ENCODE measurements at regions not wholly inside any gene's neighbourhood (a gene's known extent, or its start where the extent isn't known, plus 50 kb on each side); places are given as distances from the start of the nearest gene placed in this dataset.

GRCh38 chr18:2423761-2424160, 147.5 kb downstream of the METTL4 start:
- H3K27ac ChIP-seq (replicated peaks) = no peak overlapping the region
- TF ChIP-seq REST (IDR thresholded peaks at IDR 0.05; ENCODE audit: insufficient replicate concordance, low read depth) = no peak
- TF ChIP-seq SPI1 (IDR thresholded peaks at IDR 0.05; ENCODE audit: borderline replicate concordance, low read depth) = no peak
- no peak for TF ChIP-seq POLR2AphosphoS5 (IDR thresholded peaks at IDR 0.05; ENCODE audit: low read depth)
- no peaks in the 10 kb centered on the region for H3K27me3 ChIP-seq (ENCODE audit: insufficient read depth, poor library complexity, severe bottlenecking)
- no peak for DNase-seq (ENCODE audit: low read depth in 1 of 2, low spot score in 1 of 2)
- no peak overlapping the region for H3K4me3 ChIP-seq (replicated peaks; ENCODE audit: insufficient read depth, low read length)

- TF ChIP-seq POLR2AphosphoS5 (IDR thresholded peaks at IDR 0.05; ENCODE audit: low read depth) = no peak
- no peak for TF ChIP-seq SPI1 (IDR thresholded peaks at IDR 0.05; ENCODE audit: borderline replicate concordance, low read depth)
- TF ChIP-seq GABPA (IDR thresholded peaks at IDR 0.05; ENCODE audit: low read depth) = no peak
- no peak for TF ChIP-seq REST (IDR thresholded peaks at IDR 0.05; ENCODE audit: insufficient replicate concordance, low read depth)
- no peak for TF ChIP-seq CTCF (IDR thresholded peaks at IDR 0.05; ENCODE audit: insufficient read depth, low read length)
- no peak for DNase-seq (ENCODE audit: low read depth in 1 of 2, low spot score in 1 of 2)
- Histone ChIP-seq H3K27ac (replicated peaks) (no peak overlapping the region), H3K27me3 (ENCODE audit: insufficient read depth, poor library complexity, severe bottlenecking) (no peaks in the 10 kb centered on the region), H3K4me3 (replicated peaks; ENCODE audit: insufficient read depth, low read length) (no peak overlapping the region)
Observed at GRCh38 chr18:2424420-2424819, 146.9 kb downstream of the METTL4 start.

- DNase-seq (ENCODE audit: low read depth in 1 of 2, low spot score in 1 of 2) = no peak
- Histone ChIP-seq H3K27ac (replicated peaks) (no peak overlapping the region), H3K4me3 (replicated peaks; ENCODE audit: insufficient read depth, low read length) (no peak overlapping the region), H3K27me3 (ENCODE audit: insufficient read depth, poor library complexity, severe bottlenecking) (no peaks in the 10 kb centered on the region)
- TF ChIP-seq REST (IDR thresholded peaks at IDR 0.05; ENCODE audit: insufficient replicate concordance, low read depth) = no peak
- TF ChIP-seq CTCF (IDR thresholded peaks at IDR 0.05; ENCODE audit: insufficient read depth, low read length) = no peak
- TF ChIP-seq POLR2AphosphoS5 (IDR thresholded peaks at IDR 0.05; ENCODE audit: low read depth) = no peak
- no peak for TF ChIP-seq GABPA (IDR thresholded peaks at IDR 0.05; ENCODE audit: low read depth)
- no peak for TF ChIP-seq SPI1 (IDR thresholded peaks at IDR 0.05; ENCODE audit: borderline replicate concordance, low read depth)
Observed at GRCh38 chr18:2425426-2426317, 145.6 kb downstream of the METTL4 start.

Measured in HL-60 (cell line).